GM18505 (cell line): ENCODE measurements at regions not wholly inside any gene's neighbourhood (a gene's known extent, or its start where the extent isn't known, plus 50 kb on each side); places are given as distances from the start of the nearest gene placed in this dataset.
"Not testable (repeated sequence)": the region's sequence is repeated elsewhere in the genome, so short reads cannot be mapped to it uniquely, and the experiment has no call there.

Experiments
- ATAC-seq: cut with Tn5 transposase; IDR thresholded peaks from one replicate; pipeline ENCODE4 v1.9.1; 2021; ENCODE audit not compliant: unreplicated experiment
- POLR2A ChIP-seq: IDR thresholded peaks from 4 replicates; pipeline ENCODE4 v1.6.1; 2011; ENCODE audit warnings: borderline replicate concordance; ENCODE audit not compliant: insufficient read depth, insufficient read length; ENCODE audit errors: extremely low read depth

DNA sequence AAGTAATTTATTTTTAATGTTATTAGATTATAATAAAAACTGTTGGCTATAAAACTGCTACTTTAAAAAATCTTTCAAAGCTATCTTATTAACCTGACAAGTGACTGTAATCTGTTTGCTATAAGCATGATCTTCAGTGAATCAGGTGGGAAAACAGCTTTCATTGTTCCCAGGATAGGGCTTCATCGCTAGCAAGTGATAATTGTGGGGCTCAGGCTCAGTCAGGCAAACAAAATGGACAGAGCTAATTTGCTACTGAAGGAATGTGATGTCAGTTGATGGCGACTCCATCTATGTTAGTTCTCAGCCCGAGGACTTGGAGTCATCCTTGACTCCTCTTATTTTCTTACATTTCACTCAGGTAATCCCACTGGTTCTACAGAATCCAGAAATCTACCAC lies 125.0 kb downstream of the RASSF10 start:
- no peak for TF ChIP-seq POLR2A

DNA sequence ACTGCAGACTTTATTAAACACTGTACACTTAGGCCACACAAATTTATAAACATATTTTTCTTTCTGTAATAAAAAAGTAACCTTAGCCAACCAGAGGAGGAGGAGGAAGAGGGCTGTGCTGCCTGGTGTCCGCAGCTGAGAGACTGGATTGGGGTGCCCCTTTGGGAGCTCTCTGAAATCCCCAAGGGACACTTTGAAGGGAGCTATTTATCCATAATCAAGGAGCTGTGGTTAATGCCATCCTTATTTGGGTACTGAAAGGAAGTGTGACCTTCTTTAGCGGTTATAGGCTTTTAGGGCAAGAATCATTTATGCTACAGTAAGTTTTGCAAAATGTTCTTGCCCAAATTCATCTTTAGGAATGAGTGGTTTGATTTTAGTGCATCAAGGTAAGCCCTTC lies 125.8 kb downstream of the RASSF10 start:
- ATAC-seq: no peak
- no peak for TF ChIP-seq POLR2A

More for the DNA sequence above, 125.0 kb downstream of the RASSF10 start:
- no peak for ATAC-seq

DNA sequence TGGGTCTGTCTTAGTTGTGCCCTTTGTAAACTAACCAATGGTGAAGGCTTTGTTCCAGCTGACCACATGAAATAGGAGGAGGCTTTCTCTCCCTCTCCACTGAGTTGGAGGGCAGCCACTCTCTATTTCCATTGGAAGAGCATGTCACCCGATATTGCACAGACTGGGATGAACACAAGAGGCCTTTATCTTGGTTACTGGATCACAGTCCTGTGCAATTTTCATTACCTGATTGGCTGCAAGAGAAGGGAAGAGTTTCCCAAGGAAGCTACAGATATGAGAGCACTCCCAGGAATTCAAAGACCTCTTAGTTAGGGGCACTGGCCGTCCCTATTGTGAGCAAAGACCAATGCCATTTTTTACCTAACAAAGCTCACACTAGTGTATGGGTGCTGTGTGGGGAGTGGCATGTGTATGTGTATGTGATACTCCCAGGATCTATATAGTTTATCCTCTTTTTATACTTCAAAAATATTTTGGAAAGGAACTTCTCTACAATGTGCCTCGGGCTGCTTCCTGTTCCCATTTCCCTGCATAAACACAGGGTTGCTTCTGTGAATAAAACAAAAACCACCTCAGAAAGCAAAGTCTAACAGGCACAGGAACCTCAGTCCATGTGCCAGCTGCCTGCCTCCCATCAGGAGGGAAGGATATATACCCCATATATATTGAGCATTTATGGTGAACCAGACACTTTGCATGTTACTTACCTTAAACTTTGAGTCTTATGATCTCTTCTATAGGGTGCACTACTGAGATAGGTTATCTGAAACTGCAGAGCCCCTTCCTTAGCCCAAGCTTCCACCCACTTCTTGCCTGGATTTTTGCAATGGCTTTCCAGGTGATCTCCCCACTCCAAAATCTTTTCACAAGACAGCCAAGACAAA lies 126.5 kb downstream of the RASSF10 start:
- no peak for ATAC-seq
- TF ChIP-seq POLR2A: no peak

DNA sequence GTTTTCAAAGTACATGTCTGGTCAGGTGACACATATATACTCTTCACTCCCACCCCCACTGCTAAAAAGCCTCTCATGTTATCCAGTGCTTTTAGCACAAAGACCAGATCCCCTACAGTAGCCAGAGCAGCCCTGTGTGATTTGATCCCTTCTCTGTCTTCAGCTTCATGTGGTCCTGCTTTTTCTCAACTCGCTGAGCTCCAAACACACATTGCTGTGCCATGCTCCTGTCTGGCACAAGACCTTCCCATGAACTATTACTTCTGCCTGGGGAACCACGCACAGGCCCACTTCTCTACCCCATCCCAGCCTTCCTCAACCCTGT lies 127.1 kb downstream of the RASSF10 start:
- ATAC-seq: no peak
- no peak for TF ChIP-seq POLR2A

DNA sequence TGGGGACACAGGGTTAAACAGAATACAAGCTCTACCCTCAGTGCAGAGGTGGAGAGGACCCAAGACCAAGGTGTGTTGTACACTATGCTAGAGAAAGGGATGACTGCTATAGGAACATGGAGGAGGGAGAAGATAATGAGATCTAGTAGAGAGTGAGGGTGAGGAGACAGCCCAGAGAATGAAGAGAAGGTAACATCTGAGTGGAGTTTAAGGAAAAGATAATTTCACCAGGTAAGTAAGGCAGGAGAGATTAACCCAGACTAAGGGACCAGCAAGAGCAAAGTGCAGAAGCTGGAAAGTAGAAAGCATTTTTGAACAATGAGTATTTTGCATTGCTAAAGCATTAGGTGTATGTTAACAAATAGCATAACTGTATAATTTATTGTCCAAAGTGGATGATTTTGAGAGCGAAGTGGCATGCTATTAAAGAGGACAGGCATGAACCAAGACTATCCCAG lies 128.8 kb downstream of the RASSF10 start:
- no peak for ATAC-seq
- no peak for TF ChIP-seq POLR2A

DNA sequence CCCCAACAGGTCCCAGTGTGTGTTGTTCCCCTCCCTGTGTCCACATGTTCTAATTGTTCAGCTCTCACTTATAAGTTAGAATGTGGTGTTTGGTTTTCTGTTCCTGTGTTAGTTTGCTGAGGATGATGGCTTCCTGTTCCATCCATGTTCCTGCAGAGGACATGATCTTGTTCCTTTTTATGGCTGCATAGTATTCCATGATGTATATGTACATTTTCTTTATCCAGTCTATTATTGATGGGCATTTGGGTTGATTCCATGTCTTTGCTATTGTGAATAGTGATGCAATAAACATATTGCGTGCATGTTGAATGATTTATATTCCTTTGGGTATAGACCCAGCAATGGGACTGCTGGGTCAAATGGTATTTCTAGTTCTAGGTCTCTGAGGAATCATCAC lies 130.0 kb downstream of the RASSF10 start:
- not testable (repeated sequence) for ATAC-seq

DNA sequence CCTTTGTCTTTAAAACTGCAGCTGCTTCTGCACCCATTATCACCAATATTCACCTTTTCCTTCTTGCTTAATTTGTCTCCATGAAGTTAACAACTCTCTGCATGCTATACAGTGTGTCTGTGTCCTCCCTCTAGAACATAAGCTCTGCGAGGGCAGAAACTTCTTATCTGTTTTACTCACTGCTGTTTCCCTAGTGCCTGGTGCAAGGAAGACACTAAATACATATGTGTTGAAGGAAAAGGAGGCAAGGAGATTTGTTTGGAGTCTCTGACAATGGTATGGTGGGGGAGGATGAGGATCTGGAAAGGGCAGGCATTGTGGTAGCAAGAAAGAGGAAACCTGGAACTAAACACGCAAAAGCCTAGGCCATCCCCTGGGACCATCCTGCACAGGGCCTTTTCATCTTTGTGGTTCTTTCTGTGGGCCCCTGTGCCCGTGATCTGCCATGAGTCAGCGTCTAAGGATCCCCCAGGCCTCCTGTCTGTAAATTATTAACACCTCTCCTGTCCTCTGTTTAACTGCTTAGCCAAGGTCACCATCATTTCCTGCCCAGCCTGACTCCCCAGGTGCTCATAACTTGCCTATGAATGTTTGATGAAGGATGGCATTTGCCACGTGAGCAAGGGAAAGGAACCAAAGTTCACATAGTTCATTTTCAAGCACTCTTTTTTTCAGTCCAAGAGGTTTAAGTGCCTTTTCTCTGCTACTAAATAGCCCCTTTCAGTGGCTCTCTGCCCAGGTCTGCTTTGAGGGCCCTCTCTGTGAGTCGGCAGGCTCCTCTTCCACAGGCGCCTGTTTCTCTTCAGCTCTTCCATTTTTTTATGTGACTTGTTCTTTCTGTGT lies 131.1 kb downstream of the RASSF10 start:
- ATAC-seq: peak; percentile 93
- TF ChIP-seq POLR2A: no peak

DNA sequence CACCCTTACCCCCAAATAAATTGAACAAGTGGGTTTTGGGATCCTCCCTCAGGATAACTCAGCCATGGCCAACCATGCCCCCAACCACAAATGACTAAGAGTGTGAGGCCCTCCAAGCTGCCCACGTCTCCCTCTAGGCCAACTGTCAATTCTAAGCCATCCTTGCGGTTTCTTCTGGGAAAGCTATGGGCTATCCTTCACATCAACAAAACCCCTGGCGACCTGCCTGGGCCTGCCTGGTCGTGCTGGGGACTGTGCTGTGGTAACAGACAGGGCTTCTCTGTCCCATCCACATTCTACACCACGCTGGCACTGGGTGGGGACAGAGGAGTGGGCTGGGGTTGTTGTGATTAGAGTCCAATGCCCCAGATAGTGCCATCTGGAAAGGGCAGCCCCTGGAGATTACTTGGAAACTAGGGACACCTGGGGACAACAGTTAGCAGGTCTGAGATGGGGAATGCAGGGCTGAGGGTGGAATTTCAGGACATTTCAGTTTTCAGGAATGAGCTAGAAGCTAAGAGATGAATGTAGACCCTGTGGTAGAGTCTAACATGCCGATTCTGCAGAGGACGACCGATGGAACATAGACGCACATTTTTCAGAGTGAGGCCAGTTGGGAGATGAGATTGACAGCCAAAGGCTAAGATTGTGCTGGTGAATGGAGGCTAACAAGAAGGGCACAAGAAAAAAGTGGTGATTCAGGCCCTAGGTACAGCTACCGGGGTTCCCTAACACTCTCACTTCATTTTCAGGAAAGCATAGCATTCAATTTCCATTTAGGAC lies 131.9 kb downstream of the RASSF10 start:
- TF ChIP-seq POLR2A: no peak
- no peak for ATAC-seq

DNA sequence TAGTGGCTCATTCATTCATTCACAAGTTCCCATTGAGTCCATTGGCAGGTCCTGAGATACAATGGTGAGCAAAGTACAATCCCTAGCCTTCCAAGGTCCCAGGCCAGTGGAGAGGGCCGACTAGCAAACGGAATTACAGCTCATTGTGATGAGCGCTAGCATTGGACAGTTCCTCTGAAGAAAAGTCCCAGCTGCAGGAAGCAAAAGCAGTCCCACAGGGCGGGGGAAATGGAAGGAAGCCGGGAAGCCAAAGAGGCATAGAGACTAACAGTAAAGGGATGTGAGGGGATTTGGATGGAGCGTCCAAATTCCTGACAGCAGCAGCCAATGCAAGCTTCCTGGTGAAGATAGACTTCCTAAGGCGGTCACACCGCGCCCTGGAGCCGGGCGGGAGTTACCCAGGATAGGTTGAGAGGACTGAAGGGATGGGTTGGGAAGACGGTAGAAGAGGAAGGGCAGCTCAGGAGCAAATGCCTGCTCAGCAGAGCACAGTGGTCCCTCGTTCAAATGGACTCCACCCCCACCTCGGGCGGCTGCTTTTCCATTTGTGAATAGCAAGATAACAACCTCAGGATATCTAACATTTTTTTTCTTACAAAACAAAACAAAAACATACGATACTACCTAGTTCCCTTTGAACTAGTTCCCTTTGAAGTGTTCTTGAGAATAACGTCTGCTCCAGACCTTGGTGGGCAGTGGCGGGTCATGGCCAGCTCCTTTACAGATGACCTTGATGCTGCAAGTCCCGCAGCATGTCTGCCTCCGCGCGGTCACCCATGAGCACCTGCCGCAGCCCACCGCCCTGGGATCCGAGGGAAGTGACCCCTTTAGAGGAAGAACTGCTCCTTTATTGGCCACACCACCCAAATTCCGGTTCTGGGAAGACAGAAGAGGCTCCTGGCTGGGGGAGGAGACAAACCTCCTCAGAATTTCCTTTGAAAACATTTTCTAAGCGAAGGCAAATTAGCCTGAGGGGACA lies 132.9 kb downstream of the RASSF10 start:
- TF ChIP-seq POLR2A: no peak
- no peak for ATAC-seq

DNA sequence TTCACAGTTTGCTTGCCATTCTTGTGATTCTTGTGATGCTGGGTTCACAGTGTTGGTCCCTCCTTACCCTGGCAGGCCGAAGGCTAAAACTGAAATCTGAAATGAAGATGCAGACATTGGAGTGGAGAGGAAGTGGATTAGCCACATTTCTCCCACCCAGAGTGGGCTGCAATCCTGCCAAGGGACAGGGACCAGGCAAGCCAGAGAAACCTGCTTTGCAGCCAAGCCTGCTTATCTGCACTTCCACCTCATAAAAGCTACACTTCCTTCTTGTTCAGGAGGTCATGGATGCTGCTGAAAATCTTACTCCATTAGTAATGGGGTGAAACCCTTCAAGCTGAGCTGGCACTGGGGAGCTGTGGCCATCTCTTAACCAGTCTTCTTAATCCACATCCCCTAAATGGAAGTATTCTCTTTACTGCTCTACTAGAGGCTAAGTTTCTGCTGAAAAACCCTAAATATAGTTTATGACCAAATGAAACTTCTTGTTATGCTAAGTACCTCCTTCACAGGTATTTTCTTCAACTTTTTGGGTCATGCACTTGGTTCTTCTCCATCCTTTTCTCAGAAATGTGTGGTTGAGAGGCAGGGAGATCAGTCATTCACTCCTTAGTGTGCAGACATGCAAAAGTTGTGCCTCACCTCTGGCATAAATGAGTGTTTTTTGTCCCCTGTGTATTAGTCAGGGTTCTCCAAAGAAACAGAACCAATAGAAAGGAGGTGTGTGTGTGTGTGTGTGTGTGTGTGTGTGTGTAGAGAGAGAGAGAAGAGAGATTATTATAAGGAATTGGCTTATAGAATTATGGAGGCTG lies 133.9 kb upstream of the BMAL1 start:
- ATAC-seq: no peak
- no peak for TF ChIP-seq POLR2A

DNA sequence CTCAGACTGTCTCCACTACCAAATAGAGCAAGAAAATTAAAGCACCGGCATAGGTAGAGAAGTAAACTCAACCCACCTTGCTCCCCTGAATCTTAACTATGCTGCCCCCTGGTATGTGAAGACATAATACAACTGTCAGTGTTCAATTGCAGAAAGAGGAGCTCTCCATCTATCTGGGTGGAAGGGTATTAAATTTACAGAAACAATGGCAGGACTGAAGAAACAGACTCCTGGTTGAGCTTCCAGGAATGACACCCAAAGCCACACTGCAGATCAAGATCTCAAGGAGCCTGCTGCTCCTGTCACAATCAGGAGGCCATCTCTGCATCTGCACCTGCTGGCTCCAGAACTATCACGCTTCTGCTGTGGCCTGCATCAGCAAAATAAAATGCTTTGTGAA lies 132.1 kb upstream of the BMAL1 start:
- no peak for ATAC-seq
- TF ChIP-seq POLR2A: no peak
